Activated T-cell treated with anti-CD3 and anti-CD28 coated beads for 1 hour (primary cell): ENCODE measurements at regions not wholly inside any gene's neighbourhood (a gene's known extent, or its start where the extent isn't known, plus 50 kb on each side); places are given as distances from the start of the nearest gene placed in this dataset.

ENCODE experiments used
- DNase-seq: peaks from one replicate; pipeline ENCODE4 v3.0.0-alpha.2; 2020; ENCODE audit warnings: low read depth

- no peak for DNase-seq
Observed at GRCh38 chr4:19992471-19993093, 259.1 kb upstream of the SLIT2 start.

- no peak for DNase-seq
Observed at GRCh38 chr4:19987746-19988145, 264.0 kb upstream of the SLIT2 start.

DNA sequence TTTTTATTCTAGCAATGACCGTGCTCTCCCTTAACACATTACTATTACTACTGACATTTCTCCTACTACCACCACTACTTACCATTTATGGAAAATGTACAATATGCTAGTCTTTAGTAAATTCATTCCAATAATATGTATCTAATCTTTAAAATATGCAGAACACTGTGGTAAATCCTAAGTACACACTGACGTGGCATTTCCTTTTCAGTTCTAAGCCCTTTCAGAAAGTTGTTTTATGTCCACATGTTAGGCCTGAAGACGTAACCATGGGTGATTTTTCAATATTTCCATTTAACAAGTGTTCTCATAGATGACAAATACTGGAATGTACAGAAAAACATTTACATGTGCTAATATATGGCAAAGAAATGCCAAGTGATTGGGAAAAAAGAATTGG, 268.6 kb upstream of the SLIT2 start:
- DNase-seq = no peak

DNA sequence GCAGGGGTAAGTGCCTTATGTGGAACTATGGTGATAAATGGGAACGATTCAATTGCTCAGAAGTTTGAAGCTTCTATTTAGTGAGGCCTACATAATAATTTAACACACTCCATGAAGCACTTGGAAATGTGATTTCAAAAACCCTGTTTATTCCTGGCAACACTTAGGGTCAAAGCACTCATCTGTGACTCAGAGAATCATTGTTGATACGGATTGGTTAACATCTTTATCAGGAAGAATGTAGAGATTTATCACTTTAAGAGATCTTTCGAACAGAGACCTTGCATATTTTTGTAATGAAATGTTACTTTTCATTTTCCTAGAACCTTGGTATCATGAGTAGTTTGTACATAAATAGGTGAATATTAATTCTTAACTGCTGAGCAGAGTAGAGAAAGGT, 269.1 kb upstream of the SLIT2 start:
- no peak for DNase-seq

- DNase-seq = no peak
Observed at GRCh38 chr4:19971829-19972228, 279.9 kb upstream of the SLIT2 start.

DNA sequence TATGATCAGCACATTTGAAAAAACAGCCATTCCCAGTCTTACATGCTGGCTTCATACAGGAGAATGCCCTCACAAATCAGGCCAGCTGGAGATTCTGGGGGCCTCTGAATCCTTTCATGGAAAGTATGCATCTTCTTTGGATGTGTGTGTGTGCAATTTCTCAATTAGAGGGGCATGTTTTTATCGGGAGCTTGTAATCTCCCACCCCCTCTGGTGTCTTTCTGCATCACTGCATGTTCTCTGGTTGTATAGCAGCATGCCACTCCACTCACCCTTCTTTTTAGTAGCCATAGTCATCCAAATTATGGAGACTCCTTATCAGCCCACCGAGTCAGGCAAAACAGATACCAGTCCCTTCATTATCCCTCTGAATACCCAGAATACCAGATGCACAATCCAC, 282.2 kb upstream of the SLIT2 start:
- DNase-seq = no peak

DNA sequence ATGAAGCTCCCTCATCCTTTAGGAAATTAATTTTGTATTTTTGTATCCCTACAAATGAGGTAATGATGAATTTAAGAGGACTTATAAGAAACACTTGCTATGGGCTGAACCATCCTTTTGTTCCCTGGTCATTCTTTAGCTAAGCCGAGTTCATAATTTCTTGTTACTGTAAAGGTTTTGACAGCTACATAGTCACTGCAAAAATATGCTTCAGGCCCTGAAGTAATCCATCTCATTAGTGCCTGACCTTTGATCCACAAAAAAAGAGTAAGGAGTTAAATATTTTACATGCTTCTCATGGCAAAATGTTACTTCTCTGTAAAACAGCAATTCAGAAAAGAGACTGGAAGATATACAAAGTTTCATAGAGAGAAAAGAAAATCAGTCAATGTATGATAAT, 290.6 kb upstream of the SLIT2 start:
- no peak for DNase-seq

DNA sequence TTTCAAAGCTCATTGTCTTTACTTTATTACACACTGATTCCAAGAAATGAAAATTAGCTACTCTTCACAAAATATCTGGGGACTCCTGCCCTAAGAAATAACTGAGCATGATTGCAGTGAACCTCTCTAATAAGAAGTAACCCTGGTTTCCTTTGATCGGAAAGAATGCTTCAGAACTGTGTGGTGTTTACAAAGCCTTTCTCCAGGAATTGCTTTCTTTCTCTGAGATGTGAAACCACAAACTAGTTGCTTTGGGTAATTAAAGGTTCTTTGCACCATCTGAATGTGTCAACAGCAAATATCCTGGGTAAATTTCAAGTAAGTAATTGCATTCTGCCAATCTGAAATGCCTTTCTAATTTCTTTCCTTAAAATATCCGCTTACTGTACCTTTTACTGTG, 292.9 kb upstream of the SLIT2 start:
- no peak for DNase-seq

- DNase-seq = no peak
Observed at GRCh38 chr4:19947349-19947748, 304.4 kb upstream of the SLIT2 start.

GRCh38 chr4:19945979-19946380, 305.7 kb upstream of the SLIT2 start:
- DNase-seq = no peak

DNA sequence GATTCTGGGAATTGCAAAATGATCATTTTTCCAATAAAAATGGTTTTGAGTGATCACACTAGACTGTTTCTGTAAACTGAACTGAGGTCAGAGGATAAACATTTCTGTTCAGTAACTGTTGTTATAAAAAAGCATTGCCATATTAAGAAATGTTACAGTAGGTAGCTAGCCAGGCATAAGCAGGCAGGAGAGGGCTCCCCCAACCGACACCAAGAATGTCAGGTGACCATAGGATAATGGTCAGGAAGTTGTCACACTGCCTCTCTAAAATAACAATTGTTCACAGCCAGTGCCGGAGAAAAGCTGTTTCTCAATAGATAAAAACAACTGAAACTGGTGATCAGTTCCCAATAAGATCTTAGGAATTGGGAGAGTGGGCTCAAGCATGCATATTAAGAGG, 306.2 kb upstream of the SLIT2 start:
- no peak for DNase-seq

GRCh38 chr4:19944806-19945205, 306.9 kb upstream of the SLIT2 start:
- DNase-seq = no peak

DNA sequence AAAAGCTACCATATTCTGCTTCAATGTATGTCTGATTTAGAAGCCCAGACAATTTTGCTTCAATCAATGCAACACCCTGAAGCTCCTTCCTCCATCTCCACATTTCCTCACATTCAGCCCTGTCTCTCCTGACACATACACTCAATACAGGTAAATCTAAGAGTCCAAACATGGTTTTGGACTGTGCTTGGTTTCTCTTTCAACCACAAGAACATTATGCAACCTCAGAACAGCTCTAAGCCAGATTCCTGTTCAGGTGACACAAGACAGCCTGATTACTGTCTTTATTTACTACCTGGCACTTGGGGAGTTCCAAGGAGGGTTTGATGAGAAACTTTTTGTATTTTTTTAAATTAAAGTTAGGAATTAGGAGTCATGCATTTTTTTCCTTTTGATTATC, 307.5 kb upstream of the SLIT2 start:
- no peak for DNase-seq

DNA sequence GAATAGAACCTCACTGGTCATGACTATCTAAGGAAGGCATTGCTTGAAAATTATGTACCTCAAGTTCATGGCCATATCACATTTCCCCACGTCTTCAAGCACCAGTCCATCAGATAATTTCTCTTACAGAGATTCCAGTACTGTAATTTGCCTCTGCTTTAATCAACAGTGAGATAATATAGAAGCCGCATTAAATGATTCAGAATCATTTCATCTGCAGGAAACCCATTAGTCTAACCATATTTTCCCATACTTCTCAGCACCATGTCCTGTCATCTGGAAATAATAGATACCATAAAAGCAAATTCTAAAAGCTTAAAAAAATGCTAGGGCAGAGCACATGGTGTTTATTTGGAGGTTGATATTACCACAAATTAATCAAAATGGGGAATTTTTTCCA, 310.3 kb upstream of the SLIT2 start:
- no peak for DNase-seq

GRCh38 chr4:19940861-19941260, 310.8 kb upstream of the SLIT2 start:
- DNase-seq = no peak

GRCh38 chr4:19936476-19936875, 315.2 kb upstream of the SLIT2 start:
- no peak for DNase-seq

DNA sequence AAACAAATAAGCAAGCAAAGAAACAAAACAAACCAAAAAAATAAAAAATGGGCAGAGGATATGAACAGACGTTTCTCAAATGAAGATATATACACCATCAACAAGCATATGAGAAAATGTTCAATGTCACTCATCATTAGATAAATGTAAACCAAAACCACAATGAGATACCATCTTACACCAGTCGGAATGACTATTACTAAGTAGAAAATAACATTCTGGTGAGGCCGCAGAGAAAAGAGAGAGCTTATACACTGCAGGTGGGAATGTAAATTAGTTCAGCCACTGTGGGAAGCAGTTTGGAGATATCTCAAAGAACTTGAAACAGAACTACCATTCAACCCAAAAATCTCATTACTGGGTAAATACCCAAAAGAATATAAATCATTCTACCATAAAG, 321.0 kb upstream of the SLIT2 start:
- DNase-seq = no peak

- no peak for DNase-seq
Observed at GRCh38 chr4:19927381-19927780, 324.3 kb upstream of the SLIT2 start.

DNA sequence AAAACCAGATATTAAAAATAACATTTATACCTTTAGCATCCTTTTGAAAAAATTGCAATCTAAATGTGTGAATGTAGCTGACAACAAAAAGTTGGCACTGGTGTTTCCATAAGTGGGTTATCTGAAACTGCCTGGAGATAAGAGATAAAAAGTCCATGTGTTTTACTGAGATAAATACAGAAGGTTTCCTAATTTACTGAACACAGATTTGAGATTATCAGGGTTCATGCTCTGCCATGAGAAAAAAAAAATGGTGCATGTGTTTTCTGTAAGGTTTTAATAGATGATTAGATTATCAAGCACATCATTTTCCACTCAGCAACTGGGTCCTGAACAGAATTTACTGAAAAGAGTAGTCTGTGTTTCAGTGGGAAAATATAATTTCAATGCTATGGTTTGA, 326.2 kb upstream of the SLIT2 start:
- DNase-seq = no peak

DNA sequence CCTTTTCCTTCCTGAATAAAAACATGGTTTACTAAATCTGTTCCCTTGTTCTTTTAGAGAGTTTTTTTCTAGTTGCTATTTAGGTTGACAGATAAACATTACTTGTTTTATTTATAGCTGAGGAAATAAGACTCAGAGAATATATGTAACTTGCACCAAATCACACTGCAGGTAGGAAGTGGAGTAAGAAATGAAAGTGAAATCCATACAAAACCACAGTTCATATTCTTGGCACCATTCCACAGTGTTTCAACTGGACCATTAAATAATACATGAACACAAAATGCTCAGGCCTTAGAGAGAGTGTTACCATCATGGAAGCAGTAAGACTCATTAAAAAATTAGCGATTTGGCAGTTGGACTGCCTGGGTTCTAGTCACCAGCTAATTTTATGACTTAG, 326.9 kb upstream of the SLIT2 start:
- DNase-seq = no peak

- DNase-seq = no peak
Observed at GRCh38 chr4:19915276-19915675, 336.4 kb upstream of the SLIT2 start.

DNA sequence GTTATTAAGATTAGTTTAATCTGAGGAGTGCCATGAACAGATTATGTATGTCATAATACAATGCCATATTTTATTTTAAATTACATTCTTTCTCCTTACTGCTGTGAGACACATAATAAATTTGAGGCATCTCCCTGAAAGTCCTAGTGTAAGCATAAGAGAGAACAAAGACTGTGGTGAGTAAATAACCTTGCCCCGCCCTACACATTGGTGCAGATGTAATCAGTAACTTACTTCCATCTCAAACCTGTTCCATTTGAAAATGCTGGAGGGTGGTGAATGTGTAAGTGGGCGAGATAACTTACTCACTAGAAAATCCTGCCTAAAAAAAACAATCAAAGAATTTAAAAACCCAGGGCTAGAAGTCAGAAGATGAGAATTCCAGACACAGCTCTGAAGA, 338.1 kb upstream of the SLIT2 start:
- DNase-seq = no peak

- DNase-seq = no peak
Observed at GRCh38 chr4:19910861-19911525, 340.7 kb upstream of the SLIT2 start.

DNA sequence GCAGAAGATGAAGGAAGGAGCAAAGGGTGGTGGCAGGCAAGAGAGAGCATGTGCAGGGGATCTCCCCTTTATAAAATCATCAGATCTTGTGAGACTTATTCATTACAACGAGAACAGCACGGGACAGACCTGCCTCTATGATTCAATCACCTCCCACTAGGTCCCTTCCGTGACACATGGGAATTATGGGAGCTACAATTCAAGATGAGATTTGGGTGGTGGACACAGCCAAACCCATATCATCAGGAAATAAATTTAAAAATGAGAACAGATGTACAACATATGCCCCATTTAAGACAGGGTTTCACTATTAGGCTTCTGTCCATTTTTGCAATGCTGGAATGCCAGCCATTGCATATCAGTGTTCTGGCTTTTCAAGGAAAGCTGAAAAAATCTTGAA, 346.7 kb upstream of the SLIT2 start:
- no peak for DNase-seq
